Sciatic nerve (tissue), 2 donors: ENCODE measurements at regions not wholly inside any gene's neighbourhood (a gene's known extent, or its start where the extent isn't known, plus 50 kb on each side); places are given as distances from the start of the nearest gene placed in this dataset.
"Not testable (repeated sequence)": the region's sequence is repeated elsewhere in the genome, so short reads cannot be mapped to it uniquely, and the experiment has no call there.

ENCODE experiments used
- ATAC-seq: fragments of 200-7000 bp; cut with Tn5 transposase; one replicate; pipeline ENCODE4 v1.9.1; 2020; ENCODE audit warnings: mild to moderate bottlenecking, moderate library complexity
- DNase-seq: peaks from one replicate; pipeline ENCODE4 v3.0.0-alpha.2; 2020; ENCODE audit warnings: low spot score
- intact Hi-C: fragments of 100-400 bp; cut with DNase I; formaldehyde crosslinking; loops from one replicate; pipeline ENCODE4 v1.14.2; 2022
- donor health status: DM: no; HTN: no; CAD: no.
- donor health status: DM: no; HTN: no; CAD: no.

GRCh38 chr16:52705122-52705521, 158.2 kb upstream of the TOX3 start:
- ATAC-seq (no peak), DNase-seq (no peak)
- intact Hi-C loops, result no loop called here

- DNase-seq, result no peak
- intact Hi-C loops, result no loop called here
- no peak for ATAC-seq
Observed at GRCh38 chr16:52697971-52698370, 151.0 kb upstream of the TOX3 start.

- intact Hi-C loops, result no loop called here
- ATAC-seq (no peak), DNase-seq (no peak)
Observed at GRCh38 chr16:52696126-52696525, 149.2 kb upstream of the TOX3 start.

- DNase-seq (no peak), ATAC-seq (no peak)
- intact Hi-C loops, result no loop called here
Observed at GRCh38 chr16:52690468-52690867, 143.5 kb upstream of the TOX3 start.

GRCh38 chr16:52680993-52681392, 134.1 kb upstream of the TOX3 start:
- ATAC-seq, result no peak
- intact Hi-C loops, result no loop called here
- no peak for DNase-seq

- ATAC-seq (no peak), DNase-seq (no peak)
- intact Hi-C loops, result no loop called here
Observed at GRCh38 chr16:52677501-52677900, 130.6 kb upstream of the TOX3 start.

DNA sequence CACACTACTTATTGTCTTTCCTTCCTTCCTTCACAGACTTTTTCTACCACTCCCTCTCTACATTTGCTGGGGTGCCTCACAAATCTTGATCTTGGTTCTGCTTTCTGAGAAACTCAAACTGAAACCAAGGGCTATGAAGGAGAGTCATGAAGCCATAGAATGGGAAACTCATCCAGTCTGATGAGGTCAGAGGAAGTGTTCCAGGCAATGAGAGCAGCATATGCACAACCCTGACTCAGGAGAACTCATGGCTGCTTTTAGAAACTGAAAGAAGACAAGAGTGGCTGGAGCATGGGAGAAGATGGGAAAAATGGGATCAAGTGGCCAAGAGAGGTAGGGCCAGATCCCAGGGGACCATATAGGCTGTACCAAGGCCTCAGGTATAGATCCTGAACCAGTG, 130.0 kb upstream of the TOX3 start:
- ATAC-seq, result no peak

GRCh38 chr16:52671590-52671989, 124.6 kb upstream of the TOX3 start:
- no peak for ATAC-seq
- intact Hi-C loops, result no loop called here

More for the DNA sequence above, 130.0 kb upstream of the TOX3 start:
- intact Hi-C loops, result no loop called here
- DNase-seq, result no peak

DNA sequence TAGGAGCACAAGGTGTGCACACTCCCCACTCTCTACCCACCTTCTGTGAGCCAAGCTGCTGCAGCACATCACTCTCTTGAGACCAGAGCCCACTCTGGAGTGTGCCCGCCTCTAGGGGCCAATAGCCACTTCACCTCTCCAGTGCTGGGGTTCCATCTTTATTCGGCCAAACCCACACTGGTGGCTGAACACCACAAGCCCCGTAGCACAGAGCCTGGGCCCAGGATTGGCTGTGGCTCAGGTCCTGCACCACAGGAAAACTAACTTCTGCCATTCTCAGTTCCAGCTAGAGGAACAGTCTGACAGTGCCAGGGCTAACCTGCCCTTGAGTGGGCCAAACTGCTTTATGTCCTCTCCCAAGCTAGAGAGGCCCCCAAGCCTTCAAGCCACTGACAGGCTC, 111.0 kb upstream of the TOX3 start:
- ATAC-seq (no peak), DNase-seq (no peak)
- intact Hi-C loops, result no loop called here

More at GRCh38 chr16:52671590-52671989, 124.6 kb upstream of the TOX3 start:
- no peak for DNase-seq

DNA sequence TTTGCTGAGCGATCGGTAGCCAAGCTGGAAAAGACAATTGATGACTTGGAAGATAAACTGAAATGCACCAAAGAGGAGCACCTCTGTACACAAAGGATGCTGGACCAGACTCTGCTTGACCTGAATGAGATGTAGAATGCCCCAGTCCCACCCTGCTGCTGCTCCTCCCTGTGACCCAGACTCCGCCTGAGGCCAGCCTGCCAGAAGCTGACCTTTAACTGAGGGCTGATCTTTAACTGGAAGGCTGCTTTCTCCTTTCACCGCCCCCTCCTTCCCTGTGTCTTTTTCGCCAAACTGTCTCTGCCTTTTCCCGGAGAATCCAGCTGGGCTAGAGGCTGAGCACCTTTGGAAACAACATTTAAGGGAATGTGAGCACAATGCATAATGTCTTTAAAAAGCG, 109.0 kb upstream of the TOX3 start:
- intact Hi-C loops, ATAC-seq, DNase-seq: not testable (repeated sequence)

DNA sequence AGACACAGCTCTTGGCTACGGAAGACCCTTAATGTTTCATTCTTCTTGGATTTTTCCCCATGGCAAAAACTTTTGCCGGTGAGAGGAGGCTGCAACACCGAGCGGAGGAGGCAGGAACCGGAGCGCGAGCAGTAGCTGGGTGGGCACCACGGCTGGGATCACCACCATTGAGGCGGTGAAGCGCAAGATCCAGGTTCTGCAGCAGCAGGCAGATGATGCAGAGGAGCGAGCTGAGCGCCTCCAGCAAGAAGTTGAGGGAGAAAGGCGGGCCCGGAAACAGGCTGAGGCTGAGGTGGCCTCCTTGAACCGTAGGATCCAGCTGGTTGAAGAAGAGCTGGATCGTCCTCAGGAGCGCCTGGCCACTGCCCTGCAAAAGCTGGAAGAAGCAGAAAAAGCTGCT, 108.2 kb upstream of the TOX3 start:
- ATAC-seq, intact Hi-C loops, DNase-seq: not testable (repeated sequence)

GRCh38 chr16:52652033-52652432, 105.1 kb upstream of the TOX3 start:
- no peak for DNase-seq
- no peak for ATAC-seq
- intact Hi-C loops, result no loop called here

- intact Hi-C loops, result no loop called here
- DNase-seq (no peak), ATAC-seq (no peak)
Observed at GRCh38 chr16:52650789-52651188, 103.8 kb upstream of the TOX3 start.

- DNase-seq, result no peak
- no peak for ATAC-seq
- intact Hi-C loops, result no loop called here
Observed at GRCh38 chr16:52650318-52650717, 103.4 kb upstream of the TOX3 start.

DNA sequence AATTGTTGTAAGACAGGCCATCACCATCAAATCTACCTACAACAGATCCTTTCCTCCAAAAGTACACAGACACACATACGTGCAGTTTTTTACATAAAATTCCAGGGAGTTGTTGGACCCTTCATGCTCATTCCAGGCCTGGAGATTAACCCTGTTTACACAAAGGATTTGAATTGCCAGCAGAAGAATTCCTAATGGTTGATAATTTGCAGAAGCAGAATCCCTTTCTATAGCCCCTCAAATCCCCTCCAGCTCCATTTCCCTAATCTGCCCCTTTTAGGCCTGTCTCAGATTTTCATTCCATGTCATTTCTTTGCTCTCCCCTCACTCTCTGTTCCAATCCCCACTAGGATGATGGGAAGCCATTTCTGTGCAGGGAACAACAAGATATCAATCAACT, 102.9 kb upstream of the TOX3 start:
- DNase-seq (no peak), ATAC-seq (no peak)
- intact Hi-C loops, result no loop called here

DNA sequence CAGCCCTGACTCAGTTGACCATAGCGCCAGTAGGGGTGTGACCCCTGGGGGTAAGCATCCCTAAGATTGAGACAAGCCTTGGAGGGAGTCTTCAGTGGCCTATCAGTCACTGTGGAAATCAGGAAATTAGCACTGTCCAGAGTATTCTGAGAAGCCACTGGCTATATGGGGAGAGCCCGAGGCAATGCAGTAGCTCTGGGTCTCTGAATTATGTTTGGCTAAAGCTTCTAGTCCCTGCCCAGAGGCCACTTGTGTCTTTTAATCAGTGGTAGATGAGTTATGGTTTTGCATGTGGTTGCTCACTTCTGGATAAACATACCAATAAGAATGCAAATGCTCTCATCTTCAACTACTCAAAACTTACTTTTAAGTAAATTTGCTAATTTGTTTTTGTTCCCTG, 100.6 kb upstream of the TOX3 start:
- intact Hi-C loops, result no loop called here
- ATAC-seq (no peak), DNase-seq (no peak)

DNA sequence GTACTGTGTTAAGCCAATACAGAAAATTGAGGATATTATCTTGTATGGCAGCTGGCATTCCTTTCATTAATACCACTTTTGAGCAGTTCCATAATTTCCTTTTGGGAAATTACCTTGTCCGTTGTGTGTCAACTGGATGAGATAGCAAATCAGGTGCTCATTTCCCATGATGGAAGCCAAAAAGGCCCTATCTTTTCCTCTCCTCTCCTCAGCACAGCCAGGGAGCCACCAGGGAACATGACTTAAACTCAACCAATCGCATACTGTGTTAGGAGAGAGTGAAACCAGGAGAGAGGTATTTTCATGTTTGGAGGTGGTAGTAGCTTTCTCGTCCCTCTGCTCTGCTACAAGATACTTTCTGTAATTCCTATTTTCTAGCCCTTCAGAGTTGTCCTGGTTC, 96.1 kb upstream of the TOX3 start:
- no peak for ATAC-seq
- intact Hi-C loops, result no loop called here
- no peak for DNase-seq

- intact Hi-C loops, result no loop called here
- DNase-seq (no peak), ATAC-seq (no peak)
Observed at GRCh38 chr16:52634528-52634927, 87.6 kb upstream of the TOX3 start.

- ATAC-seq, result no peak
- intact Hi-C loops, result no loop called here
- no peak for DNase-seq
Observed at GRCh38 chr16:52634104-52634503, 87.2 kb upstream of the TOX3 start.

DNA sequence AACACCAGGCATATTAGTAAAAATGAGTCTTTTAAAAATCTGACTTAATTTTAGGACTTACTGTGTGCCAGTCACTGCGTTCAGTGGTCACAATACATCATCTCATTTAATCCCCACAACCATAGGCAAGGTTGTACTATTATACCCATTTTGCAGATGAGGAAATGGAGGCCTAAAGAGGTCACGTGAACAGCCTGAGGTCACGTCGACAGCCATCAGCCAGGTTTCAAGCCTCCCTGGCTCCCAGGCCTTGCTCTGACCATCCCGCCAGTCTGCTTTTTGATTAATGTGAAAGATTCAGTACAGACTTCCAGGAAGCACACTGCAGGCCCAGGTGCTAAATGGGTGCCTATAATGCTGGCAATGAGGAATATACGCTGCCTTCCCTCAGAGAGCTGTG, 86.3 kb upstream of the TOX3 start:
- DNase-seq (no peak), ATAC-seq (no peak)
- intact Hi-C loops, result no loop called here

DNA sequence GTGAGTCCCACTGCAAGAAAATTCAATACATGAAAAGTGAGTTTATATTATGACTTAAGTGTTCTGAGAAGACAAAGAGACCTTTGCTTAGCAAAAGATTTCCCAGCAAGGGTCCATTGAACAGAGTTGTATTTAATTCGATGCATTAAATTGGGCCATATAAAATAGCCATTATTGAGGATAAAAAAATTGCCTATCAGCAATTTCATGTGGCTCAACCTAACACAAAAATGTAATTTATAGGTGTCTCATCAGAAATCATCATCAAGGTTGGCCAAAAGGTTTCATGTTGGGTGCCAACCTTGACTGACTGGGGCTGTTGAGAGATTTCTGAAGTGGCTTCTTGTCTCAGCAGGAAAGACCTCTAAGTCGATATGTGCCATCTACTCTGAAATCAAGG, 84.8 kb upstream of the TOX3 start:
- no peak for DNase-seq
- intact Hi-C loops, result no loop called here
- no peak for ATAC-seq

GRCh38 chr16:52630711-52631110, 83.8 kb upstream of the TOX3 start:
- intact Hi-C loops, result no loop called here
- no peak for ATAC-seq
- no peak for DNase-seq
